CD14-positive monocyte (primary cell): ENCODE measurements at regions not wholly inside any gene's neighbourhood (a gene's known extent, or its start where the extent isn't known, plus 50 kb on each side); places are given as distances from the start of the nearest gene placed in this dataset.
"Not testable (repeated sequence)": the region's sequence is repeated elsewhere in the genome, so short reads cannot be mapped to it uniquely, and the experiment has no call there.

Experiments used
- DNase-seq, 3 donors: peaks; one replicate each; pipeline ENCODE4 v3.0.0-alpha.2; 2011 to 2022
- H2AFZ ChIP-seq: 2 replicates; pipeline ENCODE4 v1.6.0; 2012; ENCODE audit warnings: mild to moderate bottlenecking, low read depth, low read length, inconsistent platforms; ENCODE audit not compliant: insufficient read depth, poor library complexity, severe bottlenecking
- H3K27ac ChIP-seq, 2 donors: 1 replicate in 1 of 2; 2 replicates in 1 of 2; pipeline ENCODE4 v1.5.1; 2012 to 2013; ENCODE audit warnings: low read length in 2 of 2, control low read depth in 1 of 2, inconsistent platforms in 1 of 2, low read depth in 1 of 2, mild to moderate bottlenecking in 1 of 2
- H3K27me3 ChIP-seq, 2 donors: one replicate each; pipeline versions ENCODE4 v1.6.0 to v1.6.1; 2011 to 2013; ENCODE audit warnings: low read length in 2 of 2; ENCODE audit not compliant: control insufficient read depth in 2 of 2, insufficient read depth in 2 of 2
- H3K36me3 ChIP-seq, 2 donors: replicated peaks in 1 of 2; 1 replicate in 1 of 2; 2 replicates in 1 of 2; pipeline versions ENCODE4 v1.5.1 to v1.6.1; 2012 to 2013; ENCODE audit warnings: low read length in 2 of 2, control low read depth in 1 of 2, inconsistent platforms in 1 of 2, mild to moderate bottlenecking in 1 of 2; ENCODE audit not compliant: insufficient read depth in 2 of 2, control insufficient read depth in 1 of 2
- H3K4me1 ChIP-seq, 2 donors: 1 replicate in 1 of 2; 2 replicates in 1 of 2; pipeline versions ENCODE4 v1.5.1 to v1.6.1; 2012 to 2013; ENCODE audit warnings: low read length in 2 of 2, control low read depth in 1 of 2, inconsistent platforms in 1 of 2, mild to moderate bottlenecking in 1 of 2, moderate library complexity in 1 of 2; ENCODE audit not compliant: insufficient read depth in 2 of 2, control insufficient read depth in 1 of 2
- H3K4me2 ChIP-seq: replicated peaks from 2 replicates; pipeline ENCODE3; 2012; ENCODE audit warnings: low read length, moderate library complexity, mild to moderate bottlenecking; ENCODE audit not compliant: poor library complexity, severe bottlenecking; ENCODE audit errors: extremely low read depth
- H3K4me3 ChIP-seq, 3 experiments: fragments of 200-600 bp in 1 of 3; sonication (generic) in 1 of 3; replicated peaks in 1 of 3; 1 replicate in 2 of 3; 2 replicates in 1 of 3; pipeline ENCODE4 v1.5.1; 2011 to 2013; ENCODE audit warnings: low read length in 3 of 3, mild to moderate bottlenecking in 3 of 3, control low read depth in 2 of 3, low read depth in 2 of 3, inconsistent platforms in 1 of 3, moderate library complexity in 1 of 3
- H3K79me2 ChIP-seq: 2 replicates; pipeline ENCODE4 v1.6.0; 2012; ENCODE audit warnings: mild to moderate bottlenecking, control low read depth, inconsistent platforms, low read length, moderate library complexity; ENCODE audit not compliant: insufficient read depth
- H3K9ac ChIP-seq: 2 replicates; pipeline ENCODE4 v1.6.0; 2017; ENCODE audit warnings: low read length, mild to moderate bottlenecking; ENCODE audit not compliant: insufficient read depth, poor library complexity, severe bottlenecking
- H3K9me3 ChIP-seq, 2 donors: replicated peaks in 1 of 2; 1 replicate in 1 of 2; 2 replicates in 1 of 2; pipeline versions ENCODE4 v1.5.1 to v1.6.1; 2012 to 2013; ENCODE audit warnings: low read length in 2 of 2, control low read depth in 1 of 2; ENCODE audit not compliant: control insufficient read depth in 1 of 2, insufficient read depth in 1 of 2
- H4K20me1 ChIP-seq: 2 replicates; pipeline ENCODE4 v1.6.0; 2012; ENCODE audit warnings: mild to moderate bottlenecking, low read length, control low read depth, moderate library complexity; ENCODE audit not compliant: insufficient read depth
- H3K27ac Mint-ChIP-seq, 7 donors: one replicate each; pipeline ENCODE4 v1.8.0; 2020; ENCODE audit warnings: mild to moderate bottlenecking in 7 of 7, mixed read lengths in 7 of 7, moderate library complexity in 6 of 7, inconsistent platforms in 2 of 7
- H3K27me3 Mint-ChIP-seq, 3 donors: one replicate each; pipeline ENCODE4 v1.8.0; 2021 to 2022; ENCODE audit warnings: low read depth in 3 of 3, mild to moderate bottlenecking in 3 of 3, mixed read lengths in 3 of 3, moderate library complexity in 3 of 3, inconsistent platforms in 1 of 3
- H3K36me3 Mint-ChIP-seq, 2 donors: one replicate each; pipeline ENCODE4 v1.8.0; 2020; ENCODE audit warnings: mixed read lengths in 2 of 2, inconsistent platforms in 1 of 2, mild to moderate bottlenecking in 1 of 2
- H3K4me1 Mint-ChIP-seq: one replicate; pipeline ENCODE4 v1.8.0; 2020; ENCODE audit warnings: mild to moderate bottlenecking, mixed read lengths
- H3K4me3 Mint-ChIP-seq, 2 donors: one replicate each; pipeline ENCODE4 v1.8.0; 2020; ENCODE audit warnings: mild to moderate bottlenecking in 2 of 2, mixed read lengths in 2 of 2, moderate library complexity in 1 of 2
- H3K9me3 Mint-ChIP-seq, 7 donors: one replicate each; pipeline ENCODE4 v1.8.0; 2020 to 2022; ENCODE audit warnings: mixed read lengths in 7 of 7, mild to moderate bottlenecking in 6 of 7, moderate library complexity in 6 of 7, inconsistent platforms in 2 of 7
- CTCF ChIP-seq: fragments of 200-600 bp; IDR thresholded peaks from one replicate; pipeline ENCODE4 v1.8.0; 2022; ENCODE audit warnings: antibody characterized with exemption, mild to moderate bottlenecking
- WGBS: methylation state at CpG from one replicate; pipeline ENCODE4 v1.1.5; 2013; ENCODE audit warnings: missing lambda C conversion rate; ENCODE audit not compliant: insufficient coverage; 5-methylcytosine and 5-hydroxymethylcytosine counted together
- intact Hi-C, 2 donors: fragments of 100-400 bp; cut with micrococcal nuclease; formaldehyde crosslinking; loops; one replicate each; pipeline versions ENCODE4 v1.15.0 to v1.15.1; 2023

GRCh38 chr5:54398191-54398590, 57.3 kb upstream of the HSPB3 start:
- no peak overlapping the region for H3K27ac ChIP-seq
- no peak overlapping the region for H3K27ac Mint-ChIP-seq
- no peaks in the 10 kb centered on the region for H3K36me3 Mint-ChIP-seq
- WGBS: no CpG with 5 or more reads among the region's 1 CpG
- no peaks in the 10 kb centered on the region for H3K4me1 Mint-ChIP-seq
- H3K4me2 ChIP-seq: no peak overlapping the region
- H3K4me3 ChIP-seq: no peak overlapping the region
- no peaks in the 10 kb centered on the region for H3K9me3 ChIP-seq
- DNase-seq: no peak
- peaks cover 0 to 3% (median 2%) of the 10 kb centered on the region in 3 donors for H3K27me3 Mint-ChIP-seq
- H3K36me3 ChIP-seq: no peaks in the 10 kb centered on the region
- no peak overlapping the region for H3K9ac ChIP-seq
- no peak overlapping the region for H2AFZ ChIP-seq
- intact Hi-C loops: no loop called here
- no peak for TF ChIP-seq CTCF
- peaks cover 0 to 5% (median 0%) of the 10 kb centered on the region in 7 donors for H3K9me3 Mint-ChIP-seq
- no peaks in the 10 kb centered on the region for H4K20me1 ChIP-seq
- no peak overlapping the region for H3K4me3 Mint-ChIP-seq
- H3K27me3 ChIP-seq: no peaks in the 10 kb centered on the region
- H3K79me2 ChIP-seq: no peaks in the 10 kb centered on the region
- H3K4me1 ChIP-seq: no peaks in the 10 kb centered on the region

- Histone ChIP-seq H3K4me1 (no peaks in the 10 kb centered on the region), H3K79me2 (no peaks in the 10 kb centered on the region), H4K20me1 (no peaks in the 10 kb centered on the region), H3K4me3 (no peak overlapping the region), H2AFZ (no peak overlapping the region), H3K27me3 (no peaks in the 10 kb centered on the region), H3K4me2 (no peak overlapping the region), H3K27ac (no peak overlapping the region), H3K9ac (no peak overlapping the region), H3K36me3 (no peaks in the 10 kb centered on the region), H3K9me3 (no peaks in the 10 kb centered on the region)
- H3K4me1 Mint-ChIP-seq: no peaks in the 10 kb centered on the region
- peaks cover 0 to 5% (median 0%) of the 10 kb centered on the region in 7 donors for H3K9me3 Mint-ChIP-seq
- no peak for TF ChIP-seq CTCF
- H3K36me3 Mint-ChIP-seq: no peaks in the 10 kb centered on the region
- H3K4me3 Mint-ChIP-seq: no peak overlapping the region
- H3K27me3 Mint-ChIP-seq: peaks cover 0 to 3% (median 2%) of the 10 kb centered on the region in 3 donors
- H3K27ac Mint-ChIP-seq: no peak overlapping the region
- intact Hi-C loops: no loop called here
- 93% methylated on average over 1 of the region's 1 CpG for WGBS
- DNase-seq: no peak
Measured at GRCh38 chr5:54397420-54397819, 58.1 kb upstream of the HSPB3 start.

GRCh38 chr5:54393007-54393406, 62.5 kb upstream of the HSPB3 start:
- H3K4me3 Mint-ChIP-seq, DNase-seq, H3K27me3 ChIP-seq, H3K9me3 Mint-ChIP-seq, H3K27ac Mint-ChIP-seq, H3K4me3 ChIP-seq, H3K4me1 Mint-ChIP-seq, H3K36me3 ChIP-seq, H2AFZ ChIP-seq, H3K79me2 ChIP-seq, H3K36me3 Mint-ChIP-seq, intact Hi-C loops, H3K9me3 ChIP-seq, H4K20me1 ChIP-seq, H3K27ac ChIP-seq, H3K4me2 ChIP-seq, H3K4me1 ChIP-seq, H3K27me3 Mint-ChIP-seq, H3K9ac ChIP-seq: not testable (repeated sequence)
- no CpG with 5 or more reads among the region's 1 CpG for WGBS
